GM10266 (cell line): ENCODE measurements at regions not wholly inside any gene's neighbourhood (a gene's known extent, or its start where the extent isn't known, plus 50 kb on each side); places are given as distances from the start of the nearest gene placed in this dataset.

Experiments
- DNase-seq: peaks from one replicate; pipeline ENCODE4 v3.0.0; 2012; ENCODE audit errors: extremely low spot score
- CTCF ChIP-seq: IDR thresholded peaks from 2 replicates; pipeline ENCODE4 v1.5.1; 2012; ENCODE audit warnings: mild to moderate bottlenecking, low read depth; ENCODE audit not compliant: control insufficient read depth, insufficient read depth; ENCODE audit errors: missing control alignments

- no peak for TF ChIP-seq CTCF
- DNase-seq = no peak
Observed at GRCh38 chr16:14360326-14361037, 269.6 kb downstream of the PARN start.

- no peak for TF ChIP-seq CTCF
Observed at GRCh38 chr16:14358697-14359305, 271.3 kb downstream of the PARN start.

GRCh38 chr16:14357328-14357727, 272.7 kb downstream of the PARN start:
- no peak for DNase-seq
- no peak for TF ChIP-seq CTCF

More at GRCh38 chr16:14358697-14359305, 271.3 kb downstream of the PARN start:
- DNase-seq = no peak

GRCh38 chr16:14356064-14356463, 274.0 kb downstream of the PARN start:
- no peak for DNase-seq

GRCh38 chr16:14354561-14355351, 275.3 kb downstream of the PARN start:
- DNase-seq = peak; percentile 81
- TF ChIP-seq CTCF = no peak

More at GRCh38 chr16:14356064-14356463, 274.0 kb downstream of the PARN start:
- TF ChIP-seq CTCF = no peak

GRCh38 chr16:14353340-14353739, 276.7 kb downstream of the PARN start:
- no peak for TF ChIP-seq CTCF
- DNase-seq = no peak
